Epithelial cell of esophagus (primary cell): ENCODE measurements at regions not wholly inside any gene's neighbourhood (a gene's known extent, or its start where the extent isn't known, plus 50 kb on each side); places are given as distances from the start of the nearest gene placed in this dataset.

Experiments
- DNase-seq: peaks from one replicate; pipeline ENCODE4 v3.0.0; 2010; ENCODE audit warnings: low read depth
- H3K4me3 ChIP-seq: 2 replicates; pipeline ENCODE4 v1.5.1; 2011; ENCODE audit warnings: mild to moderate bottlenecking, low read length, control low read depth
- CTCF ChIP-seq: IDR thresholded peaks from 2 replicates; pipeline ENCODE4 v1.5.1; 2011; ENCODE audit warnings: low read depth, mild to moderate bottlenecking, low read length, control low read depth, inconsistent platforms; ENCODE audit not compliant: insufficient read depth; ENCODE audit errors: missing control alignments

- no peak overlapping the region for H3K4me3 ChIP-seq
- no peak for DNase-seq
- TF ChIP-seq CTCF, result no peak
Observed at GRCh38 chr10:62728479-62728878, 76.0 kb upstream of the ADO start.

- no peak overlapping the region for H3K4me3 ChIP-seq
- peak; percentile 81 for DNase-seq
- TF ChIP-seq CTCF, result no peak
Observed at GRCh38 chr10:62732841-62733653, 71.5 kb upstream of the ADO start.

- TF ChIP-seq CTCF, result no peak
- H3K4me3 ChIP-seq, result no peak overlapping the region
- no peak for DNase-seq
Observed at GRCh38 chr10:62733654-62734293, 70.7 kb upstream of the ADO start.

GRCh38 chr10:62734781-62735463, 69.6 kb upstream of the ADO start:
- DNase-seq, result no peak
- no peak overlapping the region for H3K4me3 ChIP-seq
- no peak for TF ChIP-seq CTCF

DNA sequence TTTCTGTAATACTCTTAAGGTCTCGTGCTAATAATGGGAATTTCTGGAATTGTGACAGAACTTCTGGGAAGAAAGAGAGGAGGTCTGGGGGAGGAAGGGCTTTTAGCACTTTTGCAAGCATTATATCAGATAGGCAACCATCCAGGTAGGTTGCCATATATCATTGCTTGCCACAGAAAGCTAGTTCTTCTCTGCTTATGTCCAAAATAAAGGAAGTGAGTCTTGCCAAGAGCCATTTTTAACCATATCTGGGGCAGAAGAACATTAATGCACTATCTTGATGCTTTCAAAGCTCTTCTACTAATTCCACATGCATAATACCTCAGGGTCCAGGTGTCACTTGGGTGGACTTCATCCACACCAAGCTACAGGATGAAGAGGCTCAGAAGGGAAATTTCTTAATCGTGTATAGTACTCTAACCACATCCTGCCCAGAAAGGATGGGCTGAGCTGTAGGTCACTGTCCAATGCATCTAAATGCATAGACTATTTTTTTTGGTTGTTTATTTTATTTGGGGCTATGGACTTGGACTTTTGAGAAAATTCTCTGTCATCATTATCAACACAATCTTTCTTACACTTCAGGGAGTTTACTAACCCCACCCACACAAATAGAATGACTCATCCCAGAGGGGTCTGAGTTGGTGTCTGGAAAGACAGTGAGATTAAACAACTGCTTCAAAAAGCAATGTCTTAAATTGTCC, 68.9 kb upstream of the ADO start:
- no peak overlapping the region for H3K4me3 ChIP-seq
- DNase-seq, result peak; percentile 30
- TF ChIP-seq CTCF, result no peak

- no peak for TF ChIP-seq CTCF
- DNase-seq, result no peak
- H3K4me3 ChIP-seq, result no peak overlapping the region
Observed at GRCh38 chr10:62736168-62736546, 68.4 kb upstream of the ADO start.
